Posterior cingulate gyrus (tissue), 11 donors: ENCODE measurements at regions not wholly inside any gene's neighbourhood (a gene's known extent, or its start where the extent isn't known, plus 50 kb on each side); places are given as distances from the start of the nearest gene placed in this dataset.
"Not testable (repeated sequence)": the region's sequence is repeated elsewhere in the genome, so short reads cannot be mapped to it uniquely, and the experiment has no call there.

Source experiments
- DNase-seq, 10 donors: peaks; one replicate each; pipeline versions ENCODE4 v3.0.0 to v3.0.0-alpha.2; 2020 to 2021; ENCODE audit warnings: mixed read lengths in 3 of 10
- intact Hi-C: fragments of 100-400 bp; cut with DNase I; formaldehyde crosslinking; loops from one replicate; pipeline ENCODE4 v1.15.1; 2023

DNA sequence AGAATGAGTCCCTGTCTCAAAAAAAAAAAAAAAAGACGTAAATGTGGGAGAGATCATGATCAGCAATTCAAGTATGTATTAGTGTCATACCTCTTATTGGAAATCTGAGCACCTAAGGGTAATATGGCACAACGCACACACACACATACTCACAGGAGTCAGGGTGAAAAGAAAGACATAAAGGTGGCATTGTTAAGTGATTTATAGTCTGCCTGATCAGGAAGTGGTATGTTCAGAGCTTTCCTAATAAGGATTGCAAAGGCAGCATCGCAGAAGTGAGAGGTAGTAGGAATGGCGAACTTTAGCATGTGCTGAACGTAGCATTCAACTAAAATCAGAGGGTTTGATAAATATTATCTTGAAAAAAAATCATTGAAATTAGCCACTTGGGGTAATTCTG lies 854.3 kb downstream of the METTL15 start:
- intact Hi-C loops: no loop called here
- DNase-seq: no peak

DNA sequence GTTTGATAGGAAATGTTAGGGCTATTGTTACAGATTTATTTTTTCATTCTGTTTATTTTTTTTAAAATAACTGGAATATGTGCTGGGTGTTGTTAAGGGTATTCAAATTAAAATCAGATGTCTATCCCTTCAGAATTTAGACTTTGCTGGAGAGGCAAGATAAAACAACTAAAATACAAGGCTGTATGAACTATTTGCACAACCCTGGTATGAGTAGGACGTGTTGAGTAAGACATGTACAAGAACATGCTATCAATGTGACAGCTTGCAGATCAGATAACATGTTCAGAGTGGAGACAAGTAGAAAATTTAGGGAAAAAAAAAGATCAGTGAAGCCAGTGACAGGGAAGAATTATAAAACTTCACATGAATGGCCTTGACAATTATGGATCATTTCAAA lies 853.5 kb downstream of the METTL15 start:
- DNase-seq: no peak
- intact Hi-C loops: no loop called here

DNA sequence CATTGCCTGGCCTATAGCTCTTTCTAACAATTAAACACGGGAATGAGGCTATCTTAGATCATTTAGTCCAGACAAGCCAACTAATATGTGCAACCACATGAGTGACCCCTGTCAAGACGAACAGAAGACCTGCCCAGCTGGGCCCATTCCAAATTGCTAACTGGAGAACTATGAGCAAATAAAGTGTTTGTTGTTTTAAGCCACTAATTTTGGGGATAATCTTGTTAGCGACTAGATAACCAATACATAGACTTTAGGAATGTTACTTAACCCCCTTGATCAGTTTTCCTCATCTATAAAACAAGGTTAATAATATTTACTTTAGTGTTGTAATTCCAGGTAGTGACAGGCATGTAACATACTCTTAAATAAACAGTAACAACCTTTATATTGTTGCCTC lies 848.3 kb downstream of the METTL15 start:
- intact Hi-C loops: no loop called here
- DNase-seq: no peak

DNA sequence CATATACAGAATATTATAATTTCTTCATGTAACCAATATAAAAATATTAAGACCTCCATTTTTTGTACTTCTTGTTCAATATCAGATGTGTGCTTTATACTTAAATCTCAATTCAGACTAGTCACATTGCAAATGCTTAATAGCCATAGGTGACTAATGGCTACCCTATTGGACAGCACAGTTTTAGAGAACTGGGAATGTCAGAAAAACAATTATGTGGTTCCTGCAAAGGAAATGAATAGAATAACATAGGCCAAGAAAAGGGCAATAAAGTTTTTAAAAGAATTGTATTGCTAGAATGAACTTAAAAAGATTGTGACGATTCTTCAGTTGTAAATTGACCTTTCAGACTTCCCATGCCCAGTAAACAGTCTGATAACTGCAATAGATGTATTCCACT lies 843.0 kb downstream of the METTL15 start:
- intact Hi-C loops: no loop called here
- no peak for DNase-seq

DNA sequence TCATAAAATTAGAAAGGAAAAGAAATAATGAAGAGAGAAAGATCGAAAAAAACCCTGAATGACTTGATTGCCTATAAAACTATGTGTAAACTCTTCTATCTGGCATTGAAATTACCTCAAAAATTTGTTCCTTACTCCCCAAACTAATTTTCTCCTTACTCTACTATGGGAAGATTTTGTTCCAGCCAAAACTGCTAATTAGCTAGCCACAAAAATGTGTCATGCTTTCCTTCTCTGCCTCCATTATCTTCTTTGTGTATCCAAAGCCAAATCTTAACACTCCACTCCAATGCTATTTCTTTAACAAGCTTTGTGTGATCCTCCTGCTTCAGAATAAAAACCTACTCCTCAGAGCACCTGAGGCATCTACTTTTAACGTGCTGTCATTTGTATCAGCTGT lies 831.2 kb downstream of the METTL15 start:
- DNase-seq: no peak
- intact Hi-C loops: no loop called here

DNA sequence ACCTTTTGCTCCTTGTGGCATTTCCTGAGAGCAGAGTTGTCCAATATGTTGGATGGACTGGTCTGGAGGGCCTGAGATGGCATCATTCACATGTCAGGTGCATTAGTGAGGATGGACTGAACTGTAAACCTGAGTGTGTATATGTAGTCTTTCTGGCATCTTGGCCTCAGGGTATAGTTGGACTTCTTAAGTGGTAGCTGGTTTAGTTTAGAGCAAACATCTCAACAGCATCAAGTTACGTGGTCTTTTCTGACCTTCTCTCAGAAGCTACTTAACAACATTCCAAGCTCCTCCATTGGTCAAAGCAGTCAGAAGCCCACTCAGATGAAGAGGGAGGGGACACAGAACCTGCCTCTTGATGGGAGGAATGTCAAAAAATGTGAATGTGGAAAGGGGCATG lies 829.9 kb downstream of the METTL15 start:
- intact Hi-C loops: no loop called here
- DNase-seq: no peak

DNA sequence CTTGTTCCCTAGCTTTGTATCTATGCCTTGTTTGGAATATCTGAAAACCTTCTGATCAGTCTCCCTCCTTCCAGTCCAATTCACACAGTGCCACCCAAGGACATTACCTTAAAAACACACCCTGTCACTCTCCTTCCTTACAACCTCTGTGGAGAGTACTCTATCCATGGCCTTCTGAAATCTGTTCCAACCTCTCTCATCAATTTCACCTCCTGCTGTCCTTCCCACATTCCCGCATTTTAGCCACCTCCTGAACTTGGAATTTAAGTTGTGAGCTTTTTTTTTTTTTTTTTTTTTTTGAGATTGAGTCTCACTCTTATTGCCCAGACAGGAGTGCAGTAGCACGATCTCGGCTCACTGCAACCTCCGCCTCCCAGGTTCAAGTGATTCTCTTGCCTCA lies 824.8 kb downstream of the METTL15 start:
- intact Hi-C loops: no loop called here
- DNase-seq: no peak

DNA sequence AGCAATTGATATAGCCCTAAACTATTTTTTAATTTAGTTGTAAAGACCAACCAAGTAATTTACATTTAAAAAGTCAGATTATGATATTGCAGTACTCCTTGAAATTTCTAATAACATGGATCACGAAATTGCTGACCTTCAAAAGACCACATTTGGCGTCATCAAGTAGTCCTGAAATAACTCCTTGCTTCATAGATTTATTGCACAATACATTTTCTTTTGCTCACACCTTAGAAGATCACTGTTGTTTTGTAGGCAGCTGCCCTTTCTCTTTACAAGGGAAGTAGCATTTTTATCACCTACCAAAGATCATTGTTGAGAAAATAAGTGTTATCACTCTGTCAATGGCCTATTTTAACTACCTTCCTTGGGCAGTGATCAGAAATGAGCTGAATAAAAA lies 815.8 kb downstream of the METTL15 start:
- DNase-seq: no peak
- intact Hi-C loops: no loop called here

DNA sequence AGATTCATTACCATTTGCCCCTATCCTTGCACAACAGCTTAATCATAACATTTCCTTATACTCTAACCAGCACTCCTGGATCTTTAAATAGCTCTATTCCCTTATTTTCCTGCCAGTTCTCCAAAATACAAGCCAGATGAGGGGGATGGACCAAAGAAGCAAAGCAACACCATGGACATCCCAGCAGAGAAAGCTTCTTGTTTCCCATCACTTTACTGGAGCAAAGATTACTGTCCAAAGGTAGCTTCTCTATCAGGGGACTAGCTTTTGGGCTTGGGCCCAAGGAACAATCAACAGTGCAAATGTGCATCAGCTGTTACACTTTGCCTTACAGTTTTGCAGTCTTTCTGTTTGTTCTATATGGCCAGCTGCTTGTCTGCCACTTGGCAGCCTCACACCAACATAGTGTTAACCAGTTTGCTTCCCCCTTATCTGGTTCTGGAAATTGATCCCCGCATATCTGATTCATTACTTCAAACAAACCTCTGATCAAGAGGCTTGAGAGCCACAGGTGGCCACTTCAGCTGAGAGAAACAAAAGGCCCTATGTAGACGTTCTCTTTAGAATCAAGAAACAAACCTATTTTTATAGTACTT lies 814.3 kb downstream of the METTL15 start:
- no peak for DNase-seq
- intact Hi-C loops: no loop called here

DNA sequence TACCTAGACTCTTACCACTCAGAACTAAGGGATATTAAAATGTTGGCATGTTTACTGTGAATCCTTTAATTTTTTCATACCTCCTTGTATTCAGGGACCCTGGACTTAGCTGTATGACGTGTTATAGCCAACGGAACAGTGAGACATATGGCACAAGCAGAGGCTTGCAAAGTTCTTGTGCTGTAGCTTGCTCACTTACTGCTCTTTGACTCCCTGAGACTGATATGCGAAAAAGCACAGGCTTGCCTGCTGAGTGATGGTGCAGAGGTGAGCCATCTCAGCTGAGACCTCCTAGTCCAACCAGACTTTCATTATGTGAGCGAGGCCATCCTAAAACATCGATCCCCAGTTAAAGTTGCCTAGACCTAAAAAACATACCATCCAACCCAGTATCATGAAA lies 811.0 kb downstream of the METTL15 start:
- intact Hi-C loops: no loop called here

DNA sequence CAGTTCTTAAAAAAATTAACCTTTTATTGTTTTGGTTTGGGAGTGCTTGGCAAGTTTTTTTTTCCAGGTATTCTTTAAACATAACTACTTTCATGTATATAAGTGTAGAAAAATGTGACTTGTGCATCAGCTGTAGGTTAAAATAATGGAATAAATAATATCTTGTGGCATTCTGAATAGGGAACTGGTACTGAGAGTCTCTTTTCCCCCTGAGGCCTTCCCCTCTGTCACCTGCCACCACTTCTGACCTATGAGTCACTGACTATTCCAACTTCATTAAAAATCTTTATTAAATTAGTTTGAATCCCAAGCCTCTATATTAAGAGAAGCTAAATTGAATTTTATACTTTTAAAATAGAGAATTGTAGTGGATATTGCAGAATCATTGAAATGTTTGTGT lies 805.7 kb downstream of the METTL15 start:
- intact Hi-C loops: no loop called here
- no peak for DNase-seq

More for the DNA sequence above, 811.0 kb downstream of the METTL15 start:
- no peak for DNase-seq

DNA sequence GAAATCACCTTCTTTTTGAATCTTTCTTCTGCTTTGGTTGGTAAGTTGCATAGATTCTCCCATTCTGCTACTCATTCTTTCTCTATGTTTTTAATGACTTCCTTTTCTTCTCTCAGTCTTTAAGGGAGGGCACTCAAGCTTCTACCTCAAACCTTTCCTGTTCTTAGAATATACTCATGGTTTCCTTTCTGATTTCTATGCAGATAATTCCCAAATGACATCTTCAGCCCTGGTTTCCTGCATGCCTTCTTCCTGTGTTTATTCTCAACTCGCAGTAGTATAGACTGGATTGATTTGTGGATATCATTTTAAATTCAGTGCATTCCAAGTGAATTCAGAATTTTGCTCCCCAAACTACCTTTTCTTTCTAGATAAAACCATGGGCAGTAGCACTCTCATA lies 803.6 kb downstream of the METTL15 start:
- no peak for DNase-seq
- intact Hi-C loops: no loop called here

DNA sequence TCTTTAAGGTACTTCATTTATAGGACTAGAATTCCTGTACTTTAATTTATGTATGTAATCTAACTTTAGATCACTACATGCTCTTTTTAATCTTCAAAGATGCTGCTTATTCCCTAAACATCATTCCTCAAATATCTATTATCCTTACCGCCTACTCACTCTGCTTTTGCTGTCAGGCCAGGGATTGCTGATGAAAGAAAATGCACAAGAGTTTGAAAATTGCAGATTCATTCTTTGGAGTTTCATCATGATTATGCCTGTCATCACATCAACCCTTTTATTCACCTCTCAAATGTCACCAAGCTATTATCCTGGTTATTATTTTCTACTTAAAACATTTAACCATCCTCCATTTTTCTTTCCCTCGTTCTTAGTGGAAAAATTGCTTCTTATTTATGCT lies 802.7 kb downstream of the METTL15 start:
- intact Hi-C loops: no loop called here
- DNase-seq: no peak

DNA sequence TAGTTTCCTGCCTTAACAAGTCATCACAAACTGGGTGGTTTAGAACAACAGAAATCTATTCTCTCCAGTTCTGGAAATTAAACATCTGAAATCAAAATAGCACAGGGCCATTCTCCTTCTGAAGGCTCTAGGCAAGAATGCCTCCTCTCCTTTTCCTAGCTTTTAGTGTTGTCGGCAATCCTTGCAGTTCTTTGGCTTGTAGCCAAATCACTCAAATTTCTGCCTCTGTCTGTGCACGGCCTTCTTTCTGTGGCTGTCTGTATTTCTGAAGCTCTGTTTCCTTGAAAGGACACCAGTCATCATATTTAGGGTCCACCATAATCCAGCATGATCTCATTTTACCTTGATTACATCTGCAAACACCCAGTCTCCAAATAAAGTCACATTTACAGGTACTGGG lies 795.5 kb downstream of the METTL15 start:
- no peak for DNase-seq
- intact Hi-C loops: no loop called here

DNA sequence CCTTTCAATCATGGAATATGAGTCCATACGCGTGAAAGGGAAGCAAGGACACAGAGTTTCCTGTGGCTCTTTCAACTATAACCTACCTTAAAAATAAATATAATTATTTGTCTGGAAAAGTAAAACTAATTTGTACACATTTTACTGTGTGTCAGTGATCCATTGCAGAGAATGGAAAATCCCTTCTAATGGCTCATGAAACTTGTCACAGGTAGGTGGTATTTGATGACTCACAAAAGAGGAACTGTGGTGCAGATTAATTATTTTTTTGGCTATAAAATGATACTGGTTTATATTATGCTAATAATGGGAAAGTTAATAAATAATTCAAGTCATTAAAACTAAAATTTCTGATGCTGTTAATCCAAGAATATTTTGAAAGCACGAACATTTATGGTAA lies 792.2 kb downstream of the METTL15 start:
- no peak for DNase-seq
- intact Hi-C loops: no loop called here

DNA sequence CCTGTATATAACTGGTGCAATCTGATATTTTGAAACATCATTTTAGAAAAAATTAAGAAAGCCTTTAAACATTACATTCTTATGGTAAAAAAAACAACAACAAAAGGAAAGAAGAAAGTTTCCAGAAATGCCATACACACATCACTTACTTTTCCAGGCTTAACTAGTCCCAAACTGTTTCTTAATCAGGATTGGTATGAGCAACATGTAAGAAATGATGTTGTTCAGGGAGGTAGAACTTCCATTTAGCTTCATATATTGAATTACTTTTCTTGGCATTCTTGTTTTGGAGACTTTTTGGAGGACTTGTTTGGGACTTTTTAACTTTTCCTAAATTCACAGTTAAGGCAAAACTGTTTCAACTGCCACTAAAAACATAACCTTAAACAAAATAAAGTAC lies 791.5 kb downstream of the METTL15 start:
- no peak for DNase-seq
- intact Hi-C loops: no loop called here

DNA sequence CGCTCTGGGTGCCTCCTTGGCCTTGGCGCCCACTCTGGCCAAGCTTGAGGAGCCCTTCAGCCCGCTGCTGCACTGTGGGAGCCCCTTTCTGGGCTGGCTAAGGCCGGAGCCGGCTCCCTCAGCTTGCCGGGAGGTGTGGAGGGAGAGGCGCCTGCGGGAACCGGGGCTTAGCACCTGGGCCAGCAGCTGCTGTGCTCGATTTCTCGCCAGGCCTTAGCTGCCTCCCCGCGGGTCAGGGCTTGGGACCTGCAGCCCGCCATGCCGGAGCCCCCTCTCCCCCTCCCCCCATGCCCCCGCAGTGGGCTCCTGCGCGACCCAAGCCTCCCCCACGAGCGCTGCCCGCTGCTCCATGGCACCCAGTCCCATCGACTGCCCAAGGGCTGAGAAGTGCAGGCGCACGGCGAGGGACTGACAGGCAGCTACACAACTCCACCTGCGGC lies 782.4 kb downstream of the METTL15 start:
- DNase-seq: peak in 3 of 10 donors; percentile 50 to 82 (median 71)

DNA sequence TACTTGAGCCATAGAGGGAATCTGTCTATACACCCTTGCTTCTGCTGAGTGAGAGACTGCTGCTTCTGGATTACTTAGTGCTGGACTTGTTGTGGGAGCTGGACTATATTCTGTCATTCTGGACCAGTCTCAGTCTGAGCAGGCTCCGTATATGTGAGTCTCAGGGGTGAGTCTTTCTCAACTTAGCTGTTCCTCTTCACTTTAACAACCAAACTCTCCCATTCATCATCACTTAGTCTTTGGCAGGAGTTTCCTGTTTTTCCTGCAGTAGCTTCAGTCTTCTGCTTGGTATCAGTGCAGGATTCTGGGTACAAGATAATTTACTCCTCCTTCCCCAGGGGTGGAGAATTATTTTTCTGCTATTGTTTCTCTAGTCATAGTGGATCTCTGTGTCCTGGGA lies 779.5 kb downstream of the METTL15 start:
- no peak for DNase-seq

More for the DNA sequence above, 782.4 kb downstream of the METTL15 start:
- intact Hi-C loops: not testable (repeated sequence)

DNA sequence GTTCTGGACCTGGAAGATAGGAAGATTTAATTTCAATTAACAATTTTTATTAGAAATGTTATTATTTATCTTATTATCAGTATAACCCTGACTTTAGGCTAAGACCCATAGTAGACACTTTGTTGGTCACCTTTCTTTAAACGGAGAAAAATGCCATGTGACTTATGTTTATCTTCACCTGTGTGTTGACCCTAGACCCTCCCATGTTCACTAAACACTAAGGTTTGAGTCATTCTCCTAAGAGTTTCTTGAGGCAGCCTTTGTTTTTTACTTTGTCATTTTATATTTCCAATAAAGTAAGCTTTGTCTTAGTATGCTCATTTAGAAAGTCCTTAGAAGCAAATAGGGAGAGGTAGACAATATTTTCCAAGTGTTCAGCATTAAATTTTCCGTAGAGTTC lies 771.7 kb downstream of the METTL15 start:
- intact Hi-C loops: loop anchor here (10.0 kb wide), 1 partner anchor 515 kb away; no protein-coding TSS in a partner anchor
- no peak for DNase-seq

More for the DNA sequence above, 779.5 kb downstream of the METTL15 start:
- intact Hi-C loops: no loop called here

DNA sequence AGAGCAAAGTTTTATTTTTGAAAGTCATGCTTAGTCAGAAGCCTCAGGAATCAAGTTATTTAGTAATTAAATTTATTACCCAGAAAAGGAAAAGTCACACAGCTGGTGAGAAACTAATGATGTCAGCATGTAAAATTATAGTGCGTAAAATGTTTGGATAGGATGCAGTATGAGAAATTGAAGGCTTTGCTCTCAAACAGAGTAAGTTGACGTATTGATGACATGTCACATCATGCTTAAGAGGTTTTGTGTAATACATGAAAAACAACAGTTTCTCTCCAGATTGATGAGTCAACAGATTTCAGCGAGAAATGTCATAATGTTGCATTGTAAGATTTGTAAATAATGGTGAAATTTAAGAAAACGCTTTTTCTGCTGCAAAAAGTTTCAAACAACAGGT lies 769.8 kb downstream of the METTL15 start:
- DNase-seq: no peak

DNA sequence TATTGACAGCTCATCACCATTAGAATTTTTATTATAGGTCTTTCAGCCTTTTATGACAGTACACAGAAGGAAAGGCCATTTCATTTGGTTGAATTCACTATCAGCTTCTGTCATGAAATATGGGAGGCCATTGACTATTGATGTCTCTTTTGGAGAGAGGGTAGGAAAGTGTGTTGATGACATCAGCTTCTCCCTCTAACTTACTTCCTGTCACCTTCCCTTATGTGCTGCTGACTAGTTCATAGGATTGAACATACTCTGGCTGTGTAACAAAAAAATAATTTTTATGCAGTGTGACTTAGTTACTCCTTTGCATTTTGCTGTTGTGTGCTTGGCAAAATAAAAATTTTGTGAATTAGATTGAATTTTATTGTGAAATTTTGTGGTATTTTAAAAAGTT lies 769.2 kb downstream of the METTL15 start:
- no peak for DNase-seq
- intact Hi-C loops: loop anchor here (10.0 kb wide), 1 partner anchor 517 kb away; no protein-coding TSS in a partner anchor

More for the DNA sequence above, 769.8 kb downstream of the METTL15 start:
- intact Hi-C loops: loop anchor here (10.0 kb wide), 1 partner anchor 517 kb away; no protein-coding TSS in a partner anchor

DNA sequence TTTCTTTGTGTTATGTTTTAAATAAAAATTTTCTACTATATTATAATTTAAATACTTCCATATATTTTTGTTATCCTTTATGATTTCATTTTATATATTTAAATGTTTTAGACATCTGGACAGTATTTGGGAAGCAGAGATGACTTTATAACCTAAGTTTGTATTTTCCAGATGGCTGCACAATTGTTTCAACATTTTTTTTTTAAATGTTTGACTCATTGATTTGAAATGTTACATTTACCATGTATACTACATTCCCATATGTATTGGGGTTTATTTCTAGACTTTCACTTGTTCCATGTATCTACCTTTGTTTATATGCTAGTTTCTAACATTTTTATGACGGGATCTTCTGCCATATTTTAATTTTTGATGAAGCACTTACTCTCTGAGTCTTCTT lies 766.5 kb downstream of the METTL15 start:
- intact Hi-C loops: loop anchor here (10.0 kb wide), 1 partner anchor 520 kb away; no protein-coding TSS in a partner anchor
- DNase-seq: no peak

DNA sequence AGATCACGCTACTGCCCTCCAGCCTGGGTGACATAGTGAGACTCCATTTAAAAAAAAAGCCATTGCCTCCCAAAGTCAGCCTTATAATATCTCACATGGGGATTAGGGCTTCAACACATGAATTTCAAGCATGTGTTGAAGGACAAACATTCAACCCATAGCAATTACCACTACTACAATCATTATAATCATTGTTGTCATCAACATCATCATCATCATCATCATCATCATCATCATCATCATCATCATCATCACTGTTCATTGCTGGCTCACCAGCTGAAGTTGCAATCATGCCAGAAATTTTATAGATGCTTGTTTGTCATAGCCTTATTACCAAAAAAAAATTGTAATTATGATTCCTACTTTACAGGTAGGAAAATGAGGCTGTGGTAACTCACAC lies 762.9 kb downstream of the METTL15 start:
- intact Hi-C loops: loop anchor here (10.0 kb wide), 1 partner anchor 524 kb away; no protein-coding TSS in a partner anchor
- DNase-seq: no peak
